Motor neuron (in vitro differentiated cells): ENCODE measurements at regions not wholly inside any gene's neighbourhood (a gene's known extent, or its start where the extent isn't known, plus 50 kb on each side); places are given as distances from the start of the nearest gene placed in this dataset.

ENCODE experiments used
- ATAC-seq, 8 experiments: fragments of 200-7000 bp; cut with Tn5 transposase; replicated peaks in 6 of 8; 2 replicates each; pipeline ENCODE4 v1.8.0; 2021; ENCODE audit warnings: mild to moderate bottlenecking in 8 of 8, moderate library complexity in 8 of 8
- H3K27ac ChIP-seq, 2 donors: fragments of 250-450 bp; sonication (Bioruptor Pico); 2 replicates each; pipeline ENCODE4 v1.9.0; 2021; ENCODE audit warnings: antibody characterized with exemption in 2 of 2, mild to moderate bottlenecking in 2 of 2, moderate library complexity in 1 of 2
- H3K4me1 ChIP-seq, 2 donors: fragments of 250-450 bp; sonication (Bioruptor Pico); replicated peaks in 1 of 2; 2 replicates each; pipeline ENCODE4 v1.6.1; 2021; ENCODE audit warnings: antibody characterized with exemption in 2 of 2, mild to moderate bottlenecking in 2 of 2, moderate library complexity in 1 of 2
- H3K4me3 ChIP-seq, 5 donors: fragments of 250-450 bp; sonication (Bioruptor Pico); 2 replicates each; pipeline ENCODE4 v1.9.0; 2021; ENCODE audit warnings: antibody characterized with exemption in 5 of 5, mild to moderate bottlenecking in 5 of 5, moderate library complexity in 4 of 5
- WGBS, 10 experiments: fragments of 450-650 bp; shearing (Covaris generic); methylation state at CpG; one replicate each; pipeline ENCODE4 v1.0.0; 2022; 5-methylcytosine and 5-hydroxymethylcytosine counted together
- in situ Hi-C, 9 experiments: fragments of 400-800 bp; cut with MboI; loops; one replicate each; pipeline ENCODE4 v1.15.0; 2021; ENCODE audit warnings: low sequenced_read_pairs in 9 of 9, low pct_unique_long_range_greater_than_20kb in 2 of 9; ENCODE audit not compliant: unreplicated experiment in 9 of 9

DNA sequence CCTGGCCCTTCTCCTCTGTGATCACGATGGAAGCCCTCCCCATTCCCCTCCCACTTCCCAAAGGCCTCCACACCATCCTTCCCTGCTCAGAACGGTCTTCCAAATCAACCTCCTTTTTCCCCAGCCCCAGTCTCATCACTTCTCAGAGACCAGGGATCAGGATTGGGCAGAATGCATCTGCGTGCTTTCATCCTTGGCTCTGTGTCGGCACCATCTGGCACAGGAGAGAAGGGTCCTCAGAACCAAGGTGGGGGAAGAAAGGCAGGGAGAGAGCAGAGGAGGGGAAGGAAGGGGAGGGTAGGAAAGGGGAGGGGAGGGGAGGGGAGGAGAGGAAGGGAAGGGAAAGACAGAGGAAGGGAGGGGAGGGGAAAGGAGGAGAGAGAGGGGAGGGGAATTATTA is 52.4 kb upstream of the FICD start:
- H3K27ac ChIP-seq: no peak overlapping the region
- in situ Hi-C loops: loop anchor here in 1 of 9 experiments (25.0 kb wide), 1 partner anchor 375 kb away; no protein-coding TSS in a partner anchor
- WGBS, 10 experiments: 17 to 60% methylated on average over 1 of the region's 4 CpGs; no CpG with 5 or more reads in 8 of the 10 experiments
- no peak for ATAC-seq
- H3K4me3 ChIP-seq: no peak overlapping the region
- peaks cover 16 to 34% of the 10 kb centered on the region in 2 donors for H3K4me1 ChIP-seq

GRCh38 chr12:108461058-108461660 is 53.9 kb upstream of the FICD start:
- ATAC-seq: peak in 5 of 8 experiments; percentile 52 to 70 (median 63)
- peaks cover 16 to 22% of the 10 kb centered on the region in 2 donors for H3K4me1 ChIP-seq
- H3K27ac ChIP-seq: no peak overlapping the region
- in situ Hi-C loops: loop anchor here in 1 of 9 experiments (25.0 kb wide), 1 partner anchor 374 kb away; no protein-coding TSS in a partner anchor
- no peak overlapping the region for H3K4me3 ChIP-seq
- 0 to 75% (median 37%) methylated on average over 1 to 4 of the region's 4 CpGs; no CpG with 5 or more reads in 2 of the 10 experiments for WGBS, 10 experiments

DNA sequence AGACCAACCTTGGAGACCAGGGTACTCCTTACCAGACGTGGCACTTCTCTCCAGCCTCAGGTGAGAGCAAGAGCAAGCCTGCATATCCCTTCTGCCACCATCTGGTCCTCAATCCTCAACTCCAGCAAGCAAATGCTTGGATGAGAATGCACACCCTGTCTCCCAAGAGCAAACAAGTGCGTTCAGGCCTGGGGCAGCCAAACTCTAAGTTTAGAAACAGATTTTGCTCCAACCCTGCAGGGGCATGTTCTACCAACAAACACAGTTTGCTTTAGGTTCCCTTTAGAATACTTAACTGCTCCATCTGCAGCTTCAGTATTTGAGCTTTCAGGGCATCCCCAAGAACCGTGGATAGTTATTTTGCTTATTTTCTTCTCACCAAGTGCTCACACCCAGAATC is 55.9 kb upstream of the FICD start:
- Histone ChIP-seq H3K27ac (no peak overlapping the region), H3K4me3 (no peak overlapping the region), H3K4me1 (peaks cover 8 to 11% of the 10 kb centered on the region in 2 donors)
- ATAC-seq: no peak
- in situ Hi-C loops: loop anchor here in 1 of 9 experiments (25.0 kb wide), 1 partner anchor 372 kb away; no protein-coding TSS in a partner anchor
- WGBS, 10 experiments: 8 to 82% (median 47%) methylated on average over 1 to 2 of the region's 3 CpGs; no CpG with 5 or more reads in 5 of the 10 experiments

DNA sequence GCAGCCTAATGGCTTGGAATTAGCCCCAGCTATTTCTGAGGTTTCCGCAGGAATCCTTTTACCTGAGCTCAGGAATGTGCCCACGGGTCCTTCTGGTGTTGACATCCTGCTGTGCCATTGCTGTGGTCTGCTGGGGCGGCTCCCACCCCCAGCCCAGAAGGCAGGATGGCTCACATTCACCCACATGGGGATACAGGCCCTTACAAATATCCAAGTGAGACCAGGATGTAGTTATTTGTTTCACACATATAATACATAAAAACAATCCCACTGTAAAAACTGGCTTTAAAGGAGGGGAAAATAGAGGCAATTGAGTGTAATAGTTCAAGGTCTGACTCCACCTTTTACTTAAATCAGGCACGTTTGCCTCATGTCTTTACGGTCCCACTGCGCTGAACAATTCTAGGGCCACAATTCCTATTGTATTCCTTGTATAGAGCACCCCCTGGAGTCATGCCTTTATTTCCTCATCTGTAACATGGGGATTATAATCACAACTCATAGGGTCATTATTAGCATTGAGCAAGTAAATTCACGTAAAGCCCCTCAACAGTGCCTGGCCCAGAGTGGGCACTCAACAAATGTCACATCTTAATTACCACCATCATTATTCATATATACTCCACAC is 57.2 kb upstream of the FICD start:
- Histone ChIP-seq H3K27ac (no peak overlapping the region), H3K4me1 (peaks cover 8 to 11% of the 10 kb centered on the region in 2 donors), H3K4me3 (no peak overlapping the region)
- in situ Hi-C loops: loop anchor here in 1 of 9 experiments (25.0 kb wide), 1 partner anchor 371 kb away; no protein-coding TSS in a partner anchor
- whole genome bisulfite sequencing, 10 experiments: 15 to 65% (median 40%) methylated on average over 3 to 7 of the region's 7 CpGs; no CpG with 5 or more reads in 4 of the 10 experiments
- ATAC-seq: no peak

DNA sequence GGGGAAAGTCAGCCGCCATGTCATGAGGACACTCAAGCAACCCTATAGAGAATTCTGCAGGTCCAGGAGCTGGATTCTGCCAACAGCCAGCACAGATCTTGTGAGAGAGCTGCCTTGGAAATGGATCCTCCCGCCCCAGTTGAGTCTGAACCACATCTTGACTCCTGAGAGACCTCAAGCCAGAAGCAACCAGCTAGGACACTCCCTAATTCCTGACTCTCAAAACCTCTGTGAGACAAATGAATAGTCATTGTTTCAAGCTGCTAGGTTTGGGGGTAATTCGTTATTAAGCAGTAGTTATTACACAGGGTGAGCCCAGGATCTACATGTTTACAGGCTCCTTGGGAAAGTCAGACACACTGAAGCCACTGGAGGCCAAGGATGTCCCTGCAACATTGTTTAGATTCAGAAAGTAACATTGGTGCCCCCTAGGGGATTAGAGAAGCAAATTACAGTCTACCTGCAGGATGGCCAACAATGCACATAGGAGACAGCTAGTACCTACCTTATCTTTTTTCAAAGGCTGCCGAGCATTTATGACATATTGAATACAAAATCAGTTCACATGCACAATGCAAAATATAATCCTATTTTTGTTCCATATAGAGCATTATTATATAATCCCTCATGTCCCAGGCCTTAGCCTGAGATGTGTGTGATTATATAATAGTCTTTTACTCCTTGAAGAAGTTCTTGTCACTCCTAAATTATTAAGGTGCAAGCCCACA is 57.9 kb upstream of the FICD start:
- 0 to 60% (median 22%) methylated on average over 1 to 3 of the region's 4 CpGs; no CpG with 5 or more reads in 4 of the 10 experiments for WGBS, 10 experiments
- H3K4me3 ChIP-seq: no peak overlapping the region
- no peak overlapping the region for H3K27ac ChIP-seq
- ATAC-seq: peak; percentile 83 to 95 (median 92)
- peaks cover 8 to 11% of the 10 kb centered on the region in 2 donors for H3K4me1 ChIP-seq
- in situ Hi-C loops: loop anchor here in 1 of 9 experiments (25.0 kb wide), 1 partner anchor 370 kb away; no protein-coding TSS in a partner anchor

DNA sequence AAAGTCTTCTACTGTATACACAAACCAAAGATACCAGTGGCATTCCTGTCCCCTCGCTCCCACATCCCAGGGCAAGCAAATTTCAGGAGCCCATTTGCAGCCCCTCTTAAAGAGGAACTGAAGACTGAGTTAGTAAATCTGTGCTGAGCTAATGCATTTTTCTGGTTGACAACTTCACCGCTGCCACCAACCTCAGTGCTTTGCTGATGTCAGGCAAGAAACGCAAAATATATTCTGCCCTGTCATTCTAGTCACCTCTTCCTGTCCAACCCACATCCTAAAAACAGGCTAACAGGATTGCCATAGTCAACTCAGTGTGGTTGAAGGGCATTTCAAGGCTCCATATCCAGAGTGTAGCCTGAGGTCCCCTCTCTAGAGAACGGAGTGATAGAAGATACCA is 59.4 kb upstream of the FICD start:
- WGBS, 10 experiments: 50 to 100% (median 96%) methylated on average over 1 to 3 of the region's 4 CpGs; no CpG with 5 or more reads in 3 of the 10 experiments
- no peak for ATAC-seq
- H3K4me1 ChIP-seq: peaks cover 3 to 4% of the 10 kb centered on the region in 2 donors
- in situ Hi-C loops: loop anchor here in 1 of 9 experiments (25.0 kb wide), 1 partner anchor 368 kb away; no protein-coding TSS in a partner anchor
- H3K27ac ChIP-seq: no peak overlapping the region
- no peak overlapping the region for H3K4me3 ChIP-seq

- H3K4me3 ChIP-seq: no peak overlapping the region
- no peak for ATAC-seq
- no peak overlapping the region for H3K27ac ChIP-seq
- in situ Hi-C loops: loop anchor here in 1 of 9 experiments (25.0 kb wide), 1 partner anchor 367 kb away; no protein-coding TSS in a partner anchor
- WGBS, 10 experiments: 30 to 93% (median 76%) methylated on average over 1 to 5 of the region's 5 CpGs; no CpG with 5 or more reads in 4 of the 10 experiments
- H3K4me1 ChIP-seq: peaks cover 0 to 4% of the 10 kb centered on the region in 2 donors
Measured at GRCh38 chr12:108454539-108455139, 60.4 kb upstream of the FICD start.

GRCh38 chr12:108449478-108449877 is 65.6 kb upstream of the FICD start:
- H3K27ac ChIP-seq: no peak overlapping the region
- H3K4me3 ChIP-seq: no peak overlapping the region
- whole genome bisulfite sequencing, 10 experiments: 71 to 100% (median 89%) methylated on average over 1 to 2 of the region's 2 CpGs; no CpG with 5 or more reads in 1 of the 10 experiments
- no peaks in the 10 kb centered on the region for H3K4me1 ChIP-seq
- in situ Hi-C loops: no loop called here
- peak in 1 of 8 experiments; percentile 31 for ATAC-seq

DNA sequence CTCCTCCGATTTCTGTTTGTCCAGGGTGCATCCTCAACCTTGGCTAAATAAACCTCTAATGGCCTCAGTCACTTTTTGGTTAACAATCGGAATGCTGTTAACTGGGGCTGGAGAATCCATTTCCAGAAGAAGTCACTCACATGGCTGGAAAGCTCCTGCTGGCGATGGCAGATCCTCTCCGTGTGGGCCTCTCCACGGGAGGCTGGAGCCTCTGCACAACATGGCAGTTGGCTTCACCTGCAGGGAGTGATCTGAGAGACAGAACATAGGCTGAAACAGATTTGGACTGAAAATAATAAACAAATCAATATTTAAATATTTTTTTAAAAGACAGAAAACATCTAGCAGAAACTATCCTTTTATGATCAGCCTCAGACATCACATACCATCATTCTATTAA is 66.8 kb upstream of the FICD start:
- no peak for ATAC-seq
- 50 to 100% (median 73%) methylated on average over 1 to 5 of the region's 5 CpGs; no CpG with 5 or more reads in 1 of the 10 experiments for WGBS, 10 experiments
- Histone ChIP-seq H3K27ac (no peak overlapping the region), H3K4me1 (no peaks in the 10 kb centered on the region), H3K4me3 (no peak overlapping the region)
- in situ Hi-C loops: no loop called here

- ATAC-seq: peak in 3 of 8 experiments; percentile 45 to 87 (median 87)
- WGBS, 10 experiments: 0 to 100% (median 67%) methylated on average over 1 of the region's 1 CpG; no CpG with 5 or more reads in 1 of the 10 experiments
- in situ Hi-C loops: no loop called here
- Histone ChIP-seq H3K27ac (no peak overlapping the region), H3K4me3 (no peak overlapping the region), H3K4me1 (no peaks in the 10 kb centered on the region)
Measured at GRCh38 chr12:108447168-108447832, 67.8 kb upstream of the FICD start.

DNA sequence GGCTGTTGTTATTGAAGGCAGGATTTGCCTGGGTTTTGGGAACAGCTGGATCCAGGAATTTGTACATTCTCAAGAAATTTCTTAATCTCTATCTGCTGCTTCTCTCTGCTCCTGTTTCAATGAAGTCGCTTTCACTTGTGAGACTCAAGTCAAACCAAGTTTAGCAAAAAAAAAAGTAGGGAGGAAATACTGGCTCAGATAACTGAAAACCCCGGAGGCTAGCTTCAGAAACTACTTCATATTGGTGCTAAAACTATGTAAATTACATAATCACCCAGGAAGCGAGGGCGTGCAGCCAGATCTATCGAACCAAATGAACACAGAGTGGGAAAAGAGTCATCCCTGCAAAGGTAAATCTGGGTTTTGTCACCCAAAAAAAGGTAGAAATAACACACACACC is 68.3 kb upstream of the FICD start:
- Histone ChIP-seq H3K4me1 (no peaks in the 10 kb centered on the region), H3K27ac (no peak overlapping the region), H3K4me3 (no peak overlapping the region)
- 0 to 89% (median 43%) methylated on average over 1 to 5 of the region's 5 CpGs for WGBS, 10 experiments
- peak in 3 of 8 experiments; percentile 20 to 38 (median 33) for ATAC-seq
- in situ Hi-C loops: no loop called here

GRCh38 chr12:108442910-108443309 is 72.2 kb upstream of the FICD start:
- ATAC-seq: no peak
- Histone ChIP-seq H3K27ac (no peak overlapping the region), H3K4me3 (no peak overlapping the region), H3K4me1 (no peaks in the 10 kb centered on the region)
- in situ Hi-C loops: no loop called here
- WGBS, 10 experiments: 33 to 96% (median 85%) methylated on average over 3 to 8 of the region's 8 CpGs; no CpG with 5 or more reads in 1 of the 10 experiments
